HepG2 (cell line): ENCODE measurements at regions not wholly inside any gene's neighbourhood (a gene's known extent, or its start where the extent isn't known, plus 50 kb on each side); places are given as distances from the start of the nearest gene placed in this dataset.
A peak's percentile ranks its signal among the peaks of the same experiment; 100 is the strongest.

Source experiments
- ATAC-seq: fragments of 200-7000 bp; cut with Tn5 transposase; 3 replicates; pipeline ENCODE4 v1.9.1; 2020; ENCODE audit warnings: mild to moderate bottlenecking, moderate library complexity
- BruUV-seq: library from RNA; stranded (reverse); fragments of 400-500 nt; replicated peaks from 2 replicates; lab custom pipeline; 2021; lab: Mats Ljungman, UMichigan
- CTCF ChIA-PET: fragments of 300-600 bp; formaldehyde crosslinking; extraction: SDS; loops from one replicate; lab custom pipeline; 2021; ENCODE audit warnings: low total read pairs, inconsistent platforms, low intra/inter-chr PET ratio; lab: Yijun Ruan, JAX
- POLR2A ChIA-PET: fragments of 350-600 bp; sonication (Branson Sonifier 250); formaldehyde crosslinking; loops from one replicate; lab custom pipeline; 2020; ENCODE audit warnings: antibody characterized with exemption, inconsistent platforms; lab: Yijun Ruan, JAX
- DNase-seq: peaks from one replicate; pipeline ENCODE4 v3.0.0-alpha.2; 2015; ENCODE audit warnings: low spot score
- FAIRE-seq: peaks from 3 replicates; lab custom pipeline; 2011; peaks lifted over from hg19 to GRCh38; lab: Jason Lieb, UNC
- H2AFZ ChIP-seq: one replicate; pipeline ENCODE4 v1.6.1; 2011; ENCODE audit warnings: low read length, inconsistent platforms
- H3K27ac ChIP-seq: fragments of 300-600 bp; 3 replicates; pipeline ENCODE4 v1.8.0; 2011; ENCODE audit warnings: mixed run types, mild to moderate bottlenecking, mixed read lengths, low read length, inconsistent platforms; ENCODE audit not compliant: insufficient read depth; ENCODE audit errors: extremely low read length
- H3K27me3 ChIP-seq, 2 experiments: fragments of 200-600 bp in 1 of 2; 2 replicates in 1 of 2; 3 replicates in 1 of 2; pipeline versions ENCODE4 v1.6.0 to v1.8.0; 2011; ENCODE audit warnings: low read length in 2 of 2, mild to moderate bottlenecking in 2 of 2, moderate library complexity in 2 of 2, inconsistent platforms in 1 of 2; ENCODE audit not compliant: insufficient read depth in 2 of 2, control insufficient read depth in 1 of 2
- H3K36me3 ChIP-seq, 2 experiments: fragments of 200-600 bp in 1 of 2; replicated peaks in 1 of 2; 2 replicates in 1 of 2; 3 replicates in 1 of 2; pipeline versions ENCODE4 v1.5.1 to v1.8.0; 2011; ENCODE audit warnings: low read length in 2 of 2, inconsistent platforms in 1 of 2; ENCODE audit not compliant: insufficient read depth in 2 of 2, control insufficient read depth in 1 of 2
- H3K4me1 ChIP-seq: 2 replicates; pipeline ENCODE4 v1.5.1; 2012; ENCODE audit warnings: low read length, inconsistent platforms; ENCODE audit not compliant: insufficient read depth
- H3K4me2 ChIP-seq: 2 replicates; pipeline ENCODE4 v1.6.0; 2011; ENCODE audit warnings: low read depth, low read length, inconsistent platforms
- H3K4me3 ChIP-seq, 3 experiments: fragments of 200-600 bp in 1 of 3; sonication (generic), shearing (Covaris generic) in 1 of 3; replicated peaks in 1 of 3; 2 replicates each; pipeline ENCODE4 v1.5.1; 2011 to 2016; ENCODE audit warnings: low read length in 3 of 3, inconsistent platforms in 2 of 3, low read depth in 2 of 3, mild to moderate bottlenecking in 2 of 3, control low read depth in 1 of 3, mixed read lengths in 1 of 3; ENCODE audit not compliant: insufficient read depth in 1 of 3
- H3K79me2 ChIP-seq: one replicate; pipeline ENCODE4 v1.6.1; 2011; ENCODE audit warnings: low read length, inconsistent platforms; ENCODE audit not compliant: insufficient read depth
- H3K9ac ChIP-seq: 2 replicates; pipeline ENCODE4 v1.6.0; 2011; ENCODE audit warnings: mild to moderate bottlenecking, low read depth, low read length, inconsistent platforms; ENCODE audit not compliant: insufficient read depth
- H3K9me3 ChIP-seq: 2 replicates; pipeline ENCODE4 v1.5.1; 2012; ENCODE audit warnings: mild to moderate bottlenecking, low read length
- H4K20me1 ChIP-seq: 2 replicates; pipeline ENCODE4 v1.6.0; 2011; ENCODE audit warnings: inconsistent platforms, mild to moderate bottlenecking, low read length, moderate library complexity; ENCODE audit not compliant: insufficient read depth
- DMAP1 ChIP-seq: IDR thresholded peaks from 2 replicates; pipeline ENCODE4 v1.6.1; 2016
- KDM4B ChIP-seq: sonication (generic); formaldehyde crosslinking; IDR thresholded peaks from 2 replicates; pipeline ENCODE4 v1.4.0; 2020; ENCODE audit warnings: missing genetic modification reagents
- MAFK ChIP-seq, 2 experiments: IDR thresholded peaks in 1 of 2; conservative IDR thresholded peaks in 1 of 2; 2 replicates each; pipeline ENCODE4 v1.6.1; 2011; ENCODE audit warnings: improper control_type of control experiment in 2 of 2, low read length in 2 of 2
- PITX1 ChIP-seq: sonication (generic); formaldehyde crosslinking; IDR thresholded peaks from 2 replicates; pipeline ENCODE4 v1.5.1; 2020; ENCODE audit warnings: mild to moderate bottlenecking, missing genetic modification reagents
- SAFB2 ChIP-seq: sonication (generic); formaldehyde crosslinking; IDR thresholded peaks from 2 replicates; pipeline ENCODE4 v1.5.1; 2020; ENCODE audit warnings: missing genetic modification reagents, low read depth, mild to moderate bottlenecking, borderline replicate concordance
- XBP1 ChIP-seq: sonication (generic); formaldehyde crosslinking; IDR thresholded peaks from 2 replicates; pipeline ENCODE4 v1.5.0; 2020; ENCODE audit warnings: missing genetic modification reagents
- ZNF207 ChIP-seq: fragments of 450-650 bp; IDR thresholded peaks from 2 replicates; pipeline ENCODE4 v1.6.1; 2016; ENCODE audit warnings: antibody characterized with exemption, borderline replicate concordance
- ZNF329 ChIP-seq: sonication (generic); formaldehyde crosslinking; IDR thresholded peaks from 2 replicates; pipeline ENCODE4 v1.9.0; 2021; ENCODE audit warnings: low read depth, mild to moderate bottlenecking, missing genetic modification reagents
- ZNF350 ChIP-seq: sonication (generic); formaldehyde crosslinking; IDR thresholded peaks from 2 replicates; pipeline ENCODE4 v1.4.0; 2020; ENCODE audit warnings: mild to moderate bottlenecking, low read depth, missing genetic modification reagents, borderline replicate concordance
- ZNF607 ChIP-seq: sonication (generic); formaldehyde crosslinking; IDR thresholded peaks from 2 replicates; pipeline ENCODE4 v1.5.1; 2020; ENCODE audit warnings: missing genetic modification reagents, mild to moderate bottlenecking, borderline replicate concordance
- WGBS: methylation state at CpG from one replicate; pipeline ENCODE4 v1.1.6; 2017; ENCODE audit warnings: low lambda C conversion rate; 5-methylcytosine and 5-hydroxymethylcytosine counted together
- in situ Hi-C: cut with HindIII; loops from 2 replicates; pipeline ENCODE4 v1.10.0; 2017; ENCODE audit warnings: low pct_unique_long_range_greater_than_20kb; ENCODE audit not compliant: extremely low pct_ligation_motif_present
- intact Hi-C: fragments of 100-400 bp; cut with micrococcal nuclease; formaldehyde crosslinking; loops from one replicate; pipeline ENCODE4 v1.10.0; 2022; ENCODE audit not compliant: unreplicated experiment
- TF ChIP-seq, protein P1 (sequence below): sonication (generic); formaldehyde crosslinking; IDR thresholded peaks from 2 replicates; pipeline ENCODE4 v1.5.0; 2020; ENCODE audit warnings: mild to moderate bottlenecking, missing genetic modification reagents
- TF ChIP-seq, protein P2 (sequence below): sonication (generic); formaldehyde crosslinking; IDR thresholded peaks from 2 replicates; pipeline ENCODE4 v1.9.0; 2021; ENCODE audit warnings: missing genetic modification reagents, borderline replicate concordance
- TF ChIP-seq, protein P3 (sequence below): sonication (generic); formaldehyde crosslinking; conservative IDR thresholded peaks from 2 replicates; pipeline ENCODE4 v1.4.0; 2020; ENCODE audit warnings: missing genetic modification reagents

DNA sequence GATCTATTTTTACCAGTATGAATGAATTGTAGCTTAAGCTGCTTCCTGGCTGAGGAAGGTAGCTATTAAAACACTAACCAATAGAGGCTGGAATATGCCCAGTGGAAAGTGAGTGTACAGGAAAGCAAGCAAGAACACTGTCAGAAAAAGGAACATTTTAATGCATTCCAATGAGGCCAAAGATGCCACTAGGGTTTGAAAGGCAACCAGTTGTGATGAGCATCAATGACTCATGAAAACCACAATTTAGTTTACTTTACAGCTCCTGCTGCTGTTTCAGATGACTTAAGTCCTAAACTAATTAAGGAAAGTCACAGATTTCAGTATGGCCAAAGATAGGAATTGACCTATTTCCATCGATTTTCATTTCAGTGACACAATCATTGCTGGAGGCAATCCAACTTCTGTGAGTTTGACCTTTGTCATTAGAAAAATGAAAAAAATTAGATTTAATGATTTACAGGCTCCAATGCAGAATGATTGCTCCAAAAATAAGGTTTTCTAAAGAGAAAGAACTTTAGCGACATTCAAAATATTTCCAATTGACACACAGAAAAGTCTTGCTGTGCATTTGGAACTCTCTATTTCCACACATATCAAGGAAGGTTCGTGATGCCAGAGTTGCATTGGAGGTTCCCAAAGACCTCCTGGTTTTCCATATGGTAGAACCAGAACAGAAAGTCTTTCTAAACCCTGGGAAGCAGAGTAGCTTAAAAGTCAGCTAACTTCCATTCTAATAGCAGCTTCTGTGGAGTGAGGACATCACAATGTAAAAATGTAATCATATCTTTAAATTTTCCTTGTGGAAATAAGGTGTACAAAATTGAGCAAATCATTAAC lies 103.0 kb downstream of the SUCNR1 start:
- no peak overlapping the region for H2AFZ ChIP-seq
- H3K79me2 ChIP-seq: no peaks in the 10 kb centered on the region
- in situ Hi-C loops: no loop called here
- no peaks in the 10 kb centered on the region for H3K36me3 ChIP-seq
- H3K27me3 ChIP-seq: no peaks in the 10 kb centered on the region; a peak in 1 of 5 replicates
- BruUV-seq: no TSS peak
- H3K4me3 ChIP-seq: no peak overlapping the region
- CTCF ChIA-PET: no interaction called here
- TF ChIP-seq KDM4B (no peak), ZNF350 (no peak), SAFB2 (CRISPR knock-in tag) (no peak), PITX1 (CRISPR knock-in tag) (no peak)
- TF ChIP-seq, protein P1, sequence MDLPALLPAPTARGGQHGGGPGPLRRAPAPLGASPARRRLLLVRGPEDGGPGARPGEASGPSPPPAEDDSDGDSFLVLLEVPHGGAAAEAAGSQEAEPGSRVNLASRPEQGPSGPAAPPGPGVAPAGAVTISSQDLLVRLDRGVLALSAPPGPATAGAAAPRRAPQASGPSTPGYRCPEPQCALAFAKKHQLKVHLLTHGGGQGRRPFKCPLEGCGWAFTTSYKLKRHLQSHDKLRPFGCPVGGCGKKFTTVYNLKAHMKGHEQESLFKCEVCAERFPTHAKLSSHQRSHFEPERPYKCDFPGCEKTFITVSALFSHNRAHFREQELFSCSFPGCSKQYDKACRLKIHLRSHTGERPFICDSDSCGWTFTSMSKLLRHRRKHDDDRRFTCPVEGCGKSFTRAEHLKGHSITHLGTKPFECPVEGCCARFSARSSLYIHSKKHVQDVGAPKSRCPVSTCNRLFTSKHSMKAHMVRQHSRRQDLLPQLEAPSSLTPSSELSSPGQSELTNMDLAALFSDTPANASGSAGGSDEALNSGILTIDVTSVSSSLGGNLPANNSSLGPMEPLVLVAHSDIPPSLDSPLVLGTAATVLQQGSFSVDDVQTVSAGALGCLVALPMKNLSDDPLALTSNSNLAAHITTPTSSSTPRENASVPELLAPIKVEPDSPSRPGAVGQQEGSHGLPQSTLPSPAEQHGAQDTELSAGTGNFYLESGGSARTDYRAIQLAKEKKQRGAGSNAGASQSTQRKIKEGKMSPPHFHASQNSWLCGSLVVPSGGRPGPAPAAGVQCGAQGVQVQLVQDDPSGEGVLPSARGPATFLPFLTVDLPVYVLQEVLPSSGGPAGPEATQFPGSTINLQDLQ: no peak
- no peaks in the 10 kb centered on the region for H3K4me1 ChIP-seq
- 0% methylated on average over 3 of the region's 3 CpGs for WGBS
- no peaks in the 10 kb centered on the region for H3K9me3 ChIP-seq
- no peak overlapping the region for H3K4me2 ChIP-seq
- POLR2A ChIA-PET: no interaction called here
- intact Hi-C loops: no loop called here
- FAIRE-seq (no peak), ATAC-seq (no peak), DNase-seq (peak; percentile 14)
- no peak overlapping the region for H3K27ac ChIP-seq
- H3K9ac ChIP-seq: no peak overlapping the region
- no peaks in the 10 kb centered on the region for H4K20me1 ChIP-seq

DNA sequence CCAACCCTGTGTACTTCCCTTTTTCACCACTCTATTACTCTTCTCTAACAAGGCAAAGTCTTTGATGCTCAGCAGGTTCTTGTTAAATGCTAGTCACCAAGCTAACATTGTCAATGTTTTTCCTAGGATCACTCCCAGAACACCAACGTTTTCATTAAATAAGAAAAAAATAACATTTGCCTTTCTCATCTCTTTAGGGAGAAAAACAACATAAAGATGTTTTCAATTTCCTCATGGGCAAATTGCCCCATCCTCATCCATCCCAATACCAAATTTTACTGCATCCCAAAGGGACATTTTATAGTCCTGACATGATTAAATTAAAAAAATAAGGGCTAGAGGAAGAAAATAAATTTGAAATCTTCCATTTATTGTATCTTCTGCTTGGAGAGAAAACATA lies 106.5 kb downstream of the SUCNR1 start:
- TF ChIP-seq, protein P2, sequence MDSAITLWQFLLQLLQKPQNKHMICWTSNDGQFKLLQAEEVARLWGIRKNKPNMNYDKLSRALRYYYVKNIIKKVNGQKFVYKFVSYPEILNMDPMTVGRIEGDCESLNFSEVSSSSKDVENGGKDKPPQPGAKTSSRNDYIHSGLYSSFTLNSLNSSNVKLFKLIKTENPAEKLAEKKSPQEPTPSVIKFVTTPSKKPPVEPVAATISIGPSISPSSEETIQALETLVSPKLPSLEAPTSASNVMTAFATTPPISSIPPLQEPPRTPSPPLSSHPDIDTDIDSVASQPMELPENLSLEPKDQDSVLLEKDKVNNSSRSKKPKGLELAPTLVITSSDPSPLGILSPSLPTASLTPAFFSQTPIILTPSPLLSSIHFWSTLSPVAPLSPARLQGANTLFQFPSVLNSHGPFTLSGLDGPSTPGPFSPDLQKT (CRISPR knock-in tag): no peak
- TF ChIP-seq ZNF607 (CRISPR knock-in tag) (no peak), ZNF207 (no peak), ZNF329 (CRISPR knock-in tag) (no peak), MAFK (conservative IDR thresholded peaks at IDR 0.05 in 1 of 2, IDR thresholded peaks at IDR 0.05 in 1 of 2; ENCODE audit: low read length in 2 of 2) (no peak), XBP1 (no peak), DMAP1 (CRISPR knock-in tag) (no peak)
- TF ChIP-seq, protein P3, sequence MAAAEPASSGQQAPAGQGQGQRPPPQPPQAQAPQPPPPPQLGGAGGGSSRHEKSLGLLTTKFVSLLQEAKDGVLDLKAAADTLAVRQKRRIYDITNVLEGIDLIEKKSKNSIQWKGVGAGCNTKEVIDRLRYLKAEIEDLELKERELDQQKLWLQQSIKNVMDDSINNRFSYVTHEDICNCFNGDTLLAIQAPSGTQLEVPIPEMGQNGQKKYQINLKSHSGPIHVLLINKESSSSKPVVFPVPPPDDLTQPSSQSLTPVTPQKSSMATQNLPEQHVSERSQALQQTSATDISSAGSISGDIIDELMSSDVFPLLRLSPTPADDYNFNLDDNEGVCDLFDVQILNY: no peak
- Histone ChIP-seq H3K9ac (no peak overlapping the region), H3K4me1 (no peaks in the 10 kb centered on the region), H3K27me3 (no peaks in the 10 kb centered on the region), H3K9me3 (no peaks in the 10 kb centered on the region), H2AFZ (no peak overlapping the region), H3K27ac (no peak overlapping the region), H3K79me2 (no peaks in the 10 kb centered on the region), H4K20me1 (no peaks in the 10 kb centered on the region), H3K4me3 (no peak overlapping the region), H3K36me3 (no peaks in the 10 kb centered on the region), H3K4me2 (no peak overlapping the region)
- FAIRE-seq (no peak), DNase-seq (no peak), ATAC-seq (no peak)
- ChIA-PET CTCF (no interaction called here), POLR2A (no interaction called here)
- no TSS peak for BruUV-seq
- 0% methylated on average over 1 of the region's 1 CpG for WGBS
- in situ Hi-C loops (no loop called here), intact Hi-C loops (no loop called here)
